H7 (cell line): ENCODE measurements at regions not wholly inside any gene's neighbourhood (a gene's known extent, or its start where the extent isn't known, plus 50 kb on each side); places are given as distances from the start of the nearest gene placed in this dataset.
"Not testable (repeated sequence)": the region's sequence is repeated elsewhere in the genome, so short reads cannot be mapped to it uniquely, and the experiment has no call there.

Experiments used
- DNase-seq: peaks from one replicate; pipeline ENCODE4 v3.0.0; 2012
- H3K27me3 ChIP-seq: 2 replicates; pipeline ENCODE4 v1.6.0; 2011; ENCODE audit warnings: mild to moderate bottlenecking, low read length; ENCODE audit not compliant: control insufficient read depth, insufficient read depth
- H3K36me3 ChIP-seq: replicated peaks from 2 replicates; pipeline ENCODE4 v1.5.1; 2011; ENCODE audit warnings: low read length; ENCODE audit not compliant: control insufficient read depth, insufficient read depth
- H3K4me3 ChIP-seq: 2 replicates; pipeline ENCODE4 v1.5.1; 2011; ENCODE audit warnings: low read depth, mild to moderate bottlenecking, control low read depth, low read length, moderate library complexity; ENCODE audit not compliant: insufficient read depth

GRCh38 chr13:53254500-53254899 lies 225.9 kb downstream of the OLFM4 start:
- Histone ChIP-seq H3K27me3 (peaks cover 4% of the 10 kb centered on the region), H3K4me3 (no peak overlapping the region), H3K36me3 (no peaks in the 10 kb centered on the region)
- peak; percentile 26 for DNase-seq

GRCh38 chr13:53255795-53256194 lies 227.2 kb downstream of the OLFM4 start:
- no peak for DNase-seq
- peaks cover 4% of the 10 kb centered on the region for H3K27me3 ChIP-seq
- no peak overlapping the region for H3K4me3 ChIP-seq
- no peaks in the 10 kb centered on the region for H3K36me3 ChIP-seq

DNA sequence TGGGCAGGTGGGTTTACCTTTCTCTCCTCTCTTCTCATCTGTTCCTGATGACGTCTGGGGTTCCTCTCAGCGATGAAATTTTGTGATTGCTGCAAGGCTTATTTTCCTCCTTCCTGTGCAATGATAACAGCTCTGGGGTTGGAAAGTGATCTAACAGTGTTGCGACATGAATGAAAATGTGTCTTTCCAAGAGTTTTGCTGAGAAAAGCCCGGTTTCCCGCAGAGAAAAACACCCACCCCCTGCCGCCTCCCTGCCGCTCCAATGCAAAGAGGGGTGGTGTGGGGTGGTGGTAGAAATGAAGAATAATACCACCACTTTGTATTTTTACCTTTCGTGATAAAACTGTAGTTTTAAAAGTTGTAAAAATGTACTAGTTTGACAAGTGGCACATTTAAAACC lies 232.0 kb downstream of the OLFM4 start:
- no peak for DNase-seq
- no peaks in the 10 kb centered on the region; the same call in none of the 2 replicates for H3K27me3 ChIP-seq
- no peaks in the 10 kb centered on the region for H3K36me3 ChIP-seq
- no peak overlapping the region for H3K4me3 ChIP-seq

- H3K4me3 ChIP-seq = no peak overlapping the region
- H3K36me3 ChIP-seq = no peaks in the 10 kb centered on the region
- no peak for DNase-seq
- peaks cover 1% of the 10 kb centered on the region; the same call in 1 of the 2 replicates for H3K27me3 ChIP-seq
These were observed 236.3 kb downstream of the OLFM4 start for GRCh38 chr13:53264751-53265385.

- DNase-seq = no peak
- no peaks in the 10 kb centered on the region for H3K36me3 ChIP-seq
- H3K4me3 ChIP-seq = no peak overlapping the region
- peaks cover 9% of the 10 kb centered on the region for H3K27me3 ChIP-seq
These were observed 238.1 kb downstream of the OLFM4 start for GRCh38 chr13:53266757-53267156.

GRCh38 chr13:53269634-53270033 lies 241.0 kb downstream of the OLFM4 start:
- no peak overlapping the region for H3K4me3 ChIP-seq
- H3K27me3 ChIP-seq = peaks cover 38% of the 10 kb centered on the region
- H3K36me3 ChIP-seq = no peaks in the 10 kb centered on the region
- no peak for DNase-seq

- H3K4me3 ChIP-seq = no peak overlapping the region
- peaks cover 59% of the 10 kb centered on the region for H3K27me3 ChIP-seq
- DNase-seq = peak; percentile 28
- no peaks in the 10 kb centered on the region for H3K36me3 ChIP-seq
These were observed 244.3 kb downstream of the OLFM4 start for GRCh38 chr13:53272873-53273272.

- Histone ChIP-seq H3K4me3 (no peak overlapping the region), H3K27me3 (peaks cover 88% of the 10 kb centered on the region), H3K36me3 (no peaks in the 10 kb centered on the region)
- DNase-seq = peak; percentile 65
These were observed 247.7 kb downstream of the OLFM4 start for GRCh38 chr13:53276265-53276664.

- H3K4me3 ChIP-seq = no peak overlapping the region
- no peak for DNase-seq
- peaks cover 77% of the 10 kb centered on the region for H3K27me3 ChIP-seq
- no peaks in the 10 kb centered on the region for H3K36me3 ChIP-seq
These were observed 253.1 kb downstream of the OLFM4 start for GRCh38 chr13:53281677-53282076.

GRCh38 chr13:53285896-53286430 lies 257.4 kb downstream of the OLFM4 start:
- H3K27me3 ChIP-seq = peaks cover 42% of the 10 kb centered on the region
- no peaks in the 10 kb centered on the region for H3K36me3 ChIP-seq
- no peak overlapping the region for H3K4me3 ChIP-seq
- DNase-seq = no peak

DNA sequence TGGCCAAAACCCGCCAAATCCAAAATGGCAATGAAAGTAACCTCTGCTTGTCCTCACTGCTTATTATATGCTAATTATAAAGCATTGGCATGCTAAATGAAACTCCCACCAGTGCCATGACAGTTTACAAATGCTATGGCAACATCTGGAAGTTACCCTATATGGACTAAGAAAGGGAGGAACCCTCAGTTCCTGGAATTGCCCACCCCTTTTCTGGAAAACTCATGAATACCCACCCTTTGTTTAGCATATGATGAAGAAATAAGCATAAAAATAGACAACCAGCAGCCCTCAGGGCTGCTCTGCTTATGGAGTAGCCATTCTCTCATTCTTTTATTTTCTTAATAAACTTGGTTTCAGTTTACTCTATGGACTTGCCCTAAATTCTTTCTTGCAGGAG lies 269.8 kb downstream of the OLFM4 start:
- Histone ChIP-seq H3K27me3 (no peaks in the 10 kb centered on the region), H3K4me3 (no peak overlapping the region), H3K36me3 (no peaks in the 10 kb centered on the region)
- DNase-seq = no peak

- Histone ChIP-seq H3K36me3 (no peaks in the 10 kb centered on the region), H3K27me3 (no peaks in the 10 kb centered on the region), H3K4me3 (no peak overlapping the region)
- DNase-seq = no peak
These were observed 272.8 kb downstream of the OLFM4 start for GRCh38 chr13:53301449-53301848.

DNA sequence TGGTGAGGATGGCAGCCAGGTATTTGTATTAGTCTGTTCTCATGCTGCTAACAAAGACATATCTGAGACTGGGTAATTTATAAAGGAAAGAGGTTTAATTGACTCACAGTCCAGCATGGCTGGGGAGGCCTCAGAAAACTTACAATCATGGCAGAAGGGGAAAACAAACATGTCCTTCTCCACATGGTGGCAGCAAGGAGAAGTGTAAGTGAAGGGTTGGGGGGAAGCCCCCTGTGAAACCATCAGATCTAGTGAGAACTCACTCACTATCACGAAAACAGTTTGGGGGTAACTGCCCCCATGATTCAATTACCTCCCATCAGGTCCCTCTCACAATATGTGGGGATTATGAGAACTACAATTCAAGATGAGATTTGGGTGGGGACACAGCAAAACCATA lies 276.8 kb downstream of the OLFM4 start:
- not testable (repeated sequence) for H3K36me3 ChIP-seq, H3K4me3 ChIP-seq, H3K27me3 ChIP-seq
- peak; percentile 18 for DNase-seq

DNA sequence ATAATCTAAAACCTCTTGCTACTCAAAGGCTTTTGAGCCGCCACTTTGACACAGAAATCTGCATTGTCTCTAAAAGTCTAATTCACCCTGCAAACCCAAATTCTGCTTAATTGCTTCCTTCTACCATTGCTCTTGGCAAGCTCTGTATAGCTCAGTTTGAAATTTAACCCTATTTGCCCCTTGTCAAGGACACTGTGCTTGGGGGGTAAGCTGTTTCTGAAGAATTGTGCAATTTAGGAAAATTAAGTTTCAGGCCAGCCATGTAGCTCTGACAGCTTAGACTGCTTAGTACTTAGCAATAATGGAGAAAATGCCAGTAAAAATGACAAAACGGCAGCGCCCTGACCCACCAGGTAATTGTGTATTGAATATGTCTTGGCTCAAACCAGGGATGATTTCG lies 282.2 kb downstream of the OLFM4 start:
- Histone ChIP-seq H3K4me3 (no peak overlapping the region), H3K27me3 (no peaks in the 10 kb centered on the region; the same call in 1 of the 2 replicates), H3K36me3 (no peaks in the 10 kb centered on the region)
- DNase-seq = no peak

DNA sequence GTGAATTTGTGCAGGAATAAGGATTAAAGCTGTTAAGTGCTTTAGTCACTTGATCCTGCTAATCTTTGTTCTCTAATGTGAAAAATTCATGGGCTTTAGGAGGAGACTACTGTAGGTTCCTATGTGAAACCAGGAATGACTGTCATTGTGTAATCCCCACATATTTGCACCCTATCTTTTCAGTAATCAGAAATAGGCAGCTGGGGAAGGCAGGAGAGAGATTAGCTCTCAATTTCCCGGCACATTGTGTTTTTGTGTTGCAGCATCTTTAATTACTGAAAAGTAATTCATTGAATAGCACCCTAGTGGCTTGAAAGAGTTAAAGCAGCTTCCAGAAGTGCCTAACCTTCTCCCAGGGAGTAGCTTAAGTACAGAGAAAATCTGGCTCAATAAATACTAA lies 282.9 kb downstream of the OLFM4 start:
- peak; percentile 33 for DNase-seq
- Histone ChIP-seq H3K27me3 (no peaks in the 10 kb centered on the region; the same call in 1 of the 2 replicates), H3K4me3 (no peak overlapping the region), H3K36me3 (no peaks in the 10 kb centered on the region)
